GM12872 (cell line): ENCODE measurements at regions not wholly inside any gene's neighbourhood (a gene's known extent, or its start where the extent isn't known, plus 50 kb on each side); places are given as distances from the start of the nearest gene placed in this dataset.

ENCODE experiments used
- TF ChIP-seq, protein P1 (sequence below): IDR thresholded peaks from 3 replicates; pipeline ENCODE4 v1.5.1; 2011; ENCODE audit warnings: low read depth, mild to moderate bottlenecking, low read length, moderate library complexity; ENCODE audit not compliant: insufficient read depth

DNA sequence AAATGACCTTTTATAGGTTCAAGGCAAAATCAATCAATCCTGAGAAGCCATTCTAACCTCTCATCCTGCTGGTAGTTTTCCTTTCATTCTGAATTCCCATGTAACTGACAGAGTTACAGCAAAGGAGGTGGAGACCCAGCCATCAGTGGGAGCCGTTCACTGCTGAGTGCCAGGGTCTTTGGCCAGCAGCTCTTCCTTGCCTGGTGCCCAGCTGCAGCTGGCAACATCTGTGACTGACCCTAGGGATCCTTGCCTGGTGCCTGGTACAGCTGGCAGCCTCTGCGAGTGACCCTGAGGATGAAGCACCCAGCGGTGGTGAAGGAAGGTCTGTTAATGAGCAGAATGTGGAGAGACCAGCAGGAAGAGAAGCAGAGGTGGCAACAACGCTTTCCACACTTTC is 314.6 kb downstream of the THBS2 start:
- TF ChIP-seq, protein P1, sequence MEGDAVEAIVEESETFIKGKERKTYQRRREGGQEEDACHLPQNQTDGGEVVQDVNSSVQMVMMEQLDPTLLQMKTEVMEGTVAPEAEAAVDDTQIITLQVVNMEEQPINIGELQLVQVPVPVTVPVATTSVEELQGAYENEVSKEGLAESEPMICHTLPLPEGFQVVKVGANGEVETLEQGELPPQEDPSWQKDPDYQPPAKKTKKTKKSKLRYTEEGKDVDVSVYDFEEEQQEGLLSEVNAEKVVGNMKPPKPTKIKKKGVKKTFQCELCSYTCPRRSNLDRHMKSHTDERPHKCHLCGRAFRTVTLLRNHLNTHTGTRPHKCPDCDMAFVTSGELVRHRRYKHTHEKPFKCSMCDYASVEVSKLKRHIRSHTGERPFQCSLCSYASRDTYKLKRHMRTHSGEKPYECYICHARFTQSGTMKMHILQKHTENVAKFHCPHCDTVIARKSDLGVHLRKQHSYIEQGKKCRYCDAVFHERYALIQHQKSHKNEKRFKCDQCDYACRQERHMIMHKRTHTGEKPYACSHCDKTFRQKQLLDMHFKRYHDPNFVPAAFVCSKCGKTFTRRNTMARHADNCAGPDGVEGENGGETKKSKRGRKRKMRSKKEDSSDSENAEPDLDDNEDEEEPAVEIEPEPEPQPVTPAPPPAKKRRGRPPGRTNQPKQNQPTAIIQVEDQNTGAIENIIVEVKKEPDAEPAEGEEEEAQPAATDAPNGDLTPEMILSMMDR, result no peak

DNA sequence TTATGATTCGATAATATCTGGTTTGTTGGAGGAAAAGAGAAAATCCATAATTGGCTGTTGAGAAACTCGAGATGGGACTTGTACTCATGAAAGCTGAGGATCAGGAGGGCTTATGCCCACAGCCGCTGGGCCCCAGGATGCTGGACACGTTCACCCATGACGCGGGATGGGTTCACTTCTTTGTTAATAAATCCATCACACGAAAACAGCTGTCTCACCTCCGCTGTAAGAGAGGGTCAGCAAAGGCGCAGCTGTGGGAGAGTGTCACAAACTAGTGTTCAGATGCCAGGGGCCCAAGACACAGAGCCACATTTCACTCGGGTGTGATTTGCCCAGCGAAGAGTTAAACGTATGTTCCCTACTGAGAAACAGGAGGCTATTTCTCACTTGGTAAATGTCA is 315.1 kb downstream of the THBS2 start:
- TF ChIP-seq, protein P1, result no peak

DNA sequence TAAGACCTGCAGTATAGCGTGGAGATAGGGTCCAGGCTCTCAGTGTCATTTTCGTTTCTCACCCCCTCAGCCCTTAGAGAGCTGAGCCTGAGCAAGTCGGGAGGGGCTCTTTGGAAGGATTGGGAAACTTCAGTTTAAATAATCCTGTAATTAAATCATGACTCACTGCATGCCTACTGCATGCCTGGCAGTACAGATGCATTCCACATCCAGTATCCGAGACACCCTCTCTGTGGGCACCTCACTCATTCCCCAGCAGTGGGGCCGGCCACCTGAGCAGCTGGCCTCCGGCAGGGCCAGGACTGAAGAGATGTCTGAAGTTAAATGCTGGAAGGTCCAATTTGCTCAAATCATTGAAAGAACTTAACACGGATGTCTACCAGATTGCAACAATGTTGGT is 316.6 kb downstream of the THBS2 start:
- TF ChIP-seq, protein P1, result no peak

DNA sequence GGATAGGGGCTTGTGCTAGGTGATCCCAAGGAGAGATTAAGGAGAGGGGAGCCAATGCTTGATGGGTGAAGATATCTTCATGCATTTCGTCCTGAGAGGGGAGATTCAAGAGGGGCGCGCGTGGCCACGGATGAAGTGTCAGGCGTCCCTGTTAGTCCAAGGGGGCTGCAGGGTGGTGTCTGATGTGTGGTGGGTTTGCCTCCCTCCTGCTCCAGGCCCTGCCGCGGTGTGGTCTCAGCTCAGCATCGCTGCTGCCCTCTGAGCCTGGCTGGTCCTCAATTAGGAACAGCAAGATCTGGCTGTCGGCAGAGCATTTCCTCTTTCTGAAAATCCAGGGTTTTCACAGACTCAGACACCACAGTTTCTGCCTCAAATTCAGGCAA is 318.0 kb downstream of the THBS2 start:
- TF ChIP-seq, protein P1, result no peak

DNA sequence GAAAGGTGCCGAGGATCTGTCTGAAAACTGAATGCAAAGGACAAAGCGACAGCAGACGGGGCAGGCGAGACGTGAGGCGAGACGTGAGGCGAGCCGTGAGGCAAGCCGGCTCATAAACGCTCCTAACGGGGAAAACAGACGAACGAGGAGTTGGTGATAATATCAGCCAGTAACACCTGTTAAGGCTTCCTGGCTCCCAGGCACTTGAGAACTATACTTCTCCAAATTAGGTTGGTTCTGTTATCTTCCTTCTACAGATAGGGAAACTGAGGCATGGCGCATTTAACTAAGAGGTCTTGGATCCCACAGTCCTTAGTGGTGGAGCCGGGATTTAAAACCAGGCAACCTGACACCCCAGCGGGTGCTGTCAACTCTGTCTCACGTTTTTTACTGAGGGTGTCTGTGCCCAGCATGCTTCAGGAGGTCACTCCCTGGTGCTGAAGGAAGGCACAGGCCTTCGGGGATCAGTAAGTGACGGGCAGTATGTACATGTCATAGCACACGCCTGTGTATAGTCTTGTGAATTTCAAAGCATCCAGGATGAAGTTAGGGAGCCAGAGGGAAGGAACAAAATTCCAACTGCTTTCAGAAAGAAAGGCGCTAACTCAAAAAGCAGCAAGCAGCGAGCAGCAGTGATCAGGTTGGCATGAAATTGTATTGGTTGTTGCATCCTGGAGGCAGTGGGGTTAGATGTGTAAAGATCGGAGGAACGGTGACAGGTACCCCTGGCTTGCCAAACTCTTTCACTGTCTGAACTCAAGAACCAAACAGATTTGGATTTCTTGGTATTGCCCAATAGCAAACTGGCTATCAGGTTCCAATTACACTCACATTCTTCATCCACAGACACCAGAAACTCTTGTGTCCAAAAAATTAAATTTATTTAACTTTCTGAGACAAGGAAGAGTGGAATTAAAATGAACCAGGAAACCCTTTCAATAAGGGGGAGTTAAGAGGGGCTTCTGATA is 318.7 kb downstream of the THBS2 start:
- TF ChIP-seq, protein P1, result no peak

DNA sequence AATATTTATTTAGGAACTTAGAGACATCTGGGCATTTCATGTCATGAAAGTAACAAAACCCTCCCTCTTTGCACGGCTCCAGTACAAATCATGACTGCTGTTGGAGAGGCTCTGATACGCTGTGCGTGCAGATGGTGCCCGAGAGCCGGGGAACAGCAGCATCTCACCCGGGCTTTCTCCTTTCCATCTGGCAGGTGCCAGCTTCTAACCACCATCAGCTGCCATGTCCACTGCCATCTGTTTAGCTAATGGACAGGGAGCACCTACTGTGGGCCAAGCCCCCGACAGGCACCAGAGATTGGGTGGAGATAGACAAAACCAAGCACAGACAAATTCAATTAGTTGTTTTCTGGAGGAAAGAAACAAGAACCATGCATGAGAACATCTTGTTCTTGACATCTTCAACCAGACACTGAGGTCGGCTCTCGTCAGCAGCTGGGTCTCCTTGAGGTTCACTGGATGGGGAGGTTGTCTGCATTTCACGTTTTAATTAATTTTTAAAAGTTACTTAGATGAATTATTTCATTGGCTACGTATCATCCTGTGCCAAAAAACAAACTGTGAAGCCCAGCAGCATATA is 323.7 kb downstream of the THBS2 start:
- TF ChIP-seq, protein P1, result no peak

DNA sequence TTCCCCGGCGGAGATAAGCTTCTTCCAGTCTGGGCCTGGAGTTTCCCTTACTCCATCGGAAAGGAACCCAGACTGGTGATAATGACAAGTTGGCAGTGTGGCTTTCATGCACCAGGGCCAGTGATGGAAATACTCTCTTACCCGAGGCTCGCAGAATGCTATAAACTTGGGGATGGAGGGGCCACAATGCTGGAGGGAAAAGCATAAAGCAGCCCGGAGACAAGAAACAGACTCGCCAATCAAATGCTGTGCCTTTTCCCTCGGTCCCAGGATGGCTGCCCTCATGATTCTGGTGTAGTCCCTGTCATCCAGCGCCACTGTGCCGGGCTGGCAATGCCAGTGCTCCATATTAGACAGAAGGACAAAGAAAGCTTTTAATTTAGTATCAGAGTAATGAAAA is 325.6 kb downstream of the THBS2 start:
- TF ChIP-seq, protein P1, result no peak
